GM12891 (cell line): ENCODE measurements at regions not wholly inside any gene's neighbourhood (a gene's known extent, or its start where the extent isn't known, plus 50 kb on each side); places are given as distances from the start of the nearest gene placed in this dataset.
"Not testable (repeated sequence)": the region's sequence is repeated elsewhere in the genome, so short reads cannot be mapped to it uniquely, and the experiment has no call there.

Experiments
- DNase-seq: peaks from one replicate; pipeline ENCODE4 v3.0.0; 2011; ENCODE audit warnings: low spot score; ENCODE audit not compliant: insufficient read length
- FAIRE-seq: peaks from 2 replicates; lab custom pipeline; 2011; peaks lifted over from hg19 to GRCh38; lab: Jason Lieb, UNC
- PAX5 ChIP-seq: IDR thresholded peaks from 2 replicates; pipeline ENCODE4 v1.6.1; 2011; ENCODE audit warnings: low read length, moderate library complexity, mild to moderate bottlenecking; ENCODE audit not compliant: insufficient read depth, severe bottlenecking
- POLR2A ChIP-seq: IDR thresholded peaks from 2 replicates; pipeline ENCODE4 v1.6.1; 2011; ENCODE audit warnings: low read depth, low read length, control low read depth
- POLR2AphosphoS5 ChIP-seq: IDR thresholded peaks from 2 replicates; pipeline ENCODE4 v1.6.1; 2011; ENCODE audit warnings: low read depth, low read length, control low read depth
- POU2F2 ChIP-seq: IDR thresholded peaks from 2 replicates; pipeline ENCODE4 v1.6.1; 2011; ENCODE audit warnings: low read depth, mild to moderate bottlenecking, control low read depth, low read length, moderate library complexity
- SPI1 ChIP-seq: IDR thresholded peaks from 2 replicates; pipeline ENCODE4 v1.6.1; 2011; ENCODE audit warnings: low read depth, low read length, control low read depth
- TAF1 ChIP-seq: IDR thresholded peaks from 2 replicates; pipeline ENCODE4 v1.6.1; 2011; ENCODE audit warnings: low read depth, low read length, control low read depth

- FAIRE-seq, result no peak
- no peak for DNase-seq
- TF ChIP-seq PAX5 (no peak), POLR2A (no peak), POU2F2 (no peak), SPI1 (no peak)
Observed at GRCh38 chr5:111635151-111635902, 121.7 kb downstream of the NREP start.

- no peak for TF ChIP-seq SPI1
- TF ChIP-seq TAF1, result no peak
- TF ChIP-seq POLR2AphosphoS5, result no peak
- TF ChIP-seq POLR2A, result no peak
- no peak for TF ChIP-seq PAX5
- no peak for TF ChIP-seq POU2F2
- FAIRE-seq (no peak), DNase-seq (no peak)
Observed at GRCh38 chr5:111631328-111631727, 119.0 kb upstream of the STARD4 start.

GRCh38 chr5:111628901-111629300 is 116.6 kb upstream of the STARD4 start:
- DNase-seq (no peak), FAIRE-seq (no peak)
- TF ChIP-seq PAX5, result no peak
- TF ChIP-seq SPI1, result no peak
- TF ChIP-seq POLR2A, result no peak
- no peak for TF ChIP-seq TAF1
- no peak for TF ChIP-seq POU2F2
- no peak for TF ChIP-seq POLR2AphosphoS5

- DNase-seq (no peak), FAIRE-seq (no peak)
- TF ChIP-seq POU2F2 (no peak), POLR2A (no peak), POLR2AphosphoS5 (no peak), PAX5 (no peak), TAF1 (no peak)
Observed at GRCh38 chr5:111627862-111628261, 115.5 kb upstream of the STARD4 start.

GRCh38 chr5:111626473-111627148 is 114.3 kb upstream of the STARD4 start:
- TF ChIP-seq POLR2AphosphoS5 (no peak), SPI1 (no peak), POLR2A (no peak), PAX5 (no peak), TAF1 (no peak), POU2F2 (no peak)
- DNase-seq (no peak), FAIRE-seq (no peak)

GRCh38 chr5:111618623-111619271 is 106.4 kb upstream of the STARD4 start:
- DNase-seq (no peak), FAIRE-seq (no peak)
- no peak for TF ChIP-seq SPI1
- no peak for TF ChIP-seq POLR2AphosphoS5
- TF ChIP-seq POU2F2, result no peak
- no peak for TF ChIP-seq POLR2A
- TF ChIP-seq PAX5, result no peak
- no peak for TF ChIP-seq TAF1

GRCh38 chr5:111615054-111615453 is 102.7 kb upstream of the STARD4 start:
- TF ChIP-seq POLR2AphosphoS5 (no peak), TAF1 (no peak), PAX5 (no peak), SPI1 (no peak)
- DNase-seq, result no peak

GRCh38 chr5:111612013-111612630 is 99.8 kb upstream of the STARD4 start:
- not testable (repeated sequence) for FAIRE-seq, DNase-seq

More at GRCh38 chr5:111615054-111615453, 102.7 kb upstream of the STARD4 start:
- FAIRE-seq, result no peak

- no peak for DNase-seq
- no peak for TF ChIP-seq POU2F2
- TF ChIP-seq POLR2A, result no peak
- no peak for TF ChIP-seq SPI1
- TF ChIP-seq TAF1, result no peak
- TF ChIP-seq POLR2AphosphoS5, result no peak
- no peak for TF ChIP-seq PAX5
- FAIRE-seq, result no peak
Observed at GRCh38 chr5:111606194-111606593, 93.9 kb upstream of the STARD4 start.
